Mammary epithelial cell (primary cell): ENCODE measurements at regions not wholly inside any gene's neighbourhood (a gene's known extent, or its start where the extent isn't known, plus 50 kb on each side); places are given as distances from the start of the nearest gene placed in this dataset.

ENCODE experiments used
- EZH2 ChIP-seq: IDR thresholded peaks from 2 replicates; pipeline ENCODE4 v1.6.1; 2012; ENCODE audit warnings: low read length, inconsistent platforms, borderline replicate concordance
- TF ChIP-seq, protein P1 (sequence below), 2 donors: IDR thresholded peaks in 1 of 2; conservative IDR thresholded peaks in 1 of 2; 2 replicates each; pipeline ENCODE4 v1.5.1; 2011 to 2012; ENCODE audit warnings: inconsistent platforms in 2 of 2, low read length in 2 of 2, mild to moderate bottlenecking in 2 of 2, control low read depth in 1 of 2, low read depth in 1 of 2; ENCODE audit not compliant: insufficient read depth in 1 of 2; ENCODE audit errors: extremely low read depth in 1 of 2

DNA sequence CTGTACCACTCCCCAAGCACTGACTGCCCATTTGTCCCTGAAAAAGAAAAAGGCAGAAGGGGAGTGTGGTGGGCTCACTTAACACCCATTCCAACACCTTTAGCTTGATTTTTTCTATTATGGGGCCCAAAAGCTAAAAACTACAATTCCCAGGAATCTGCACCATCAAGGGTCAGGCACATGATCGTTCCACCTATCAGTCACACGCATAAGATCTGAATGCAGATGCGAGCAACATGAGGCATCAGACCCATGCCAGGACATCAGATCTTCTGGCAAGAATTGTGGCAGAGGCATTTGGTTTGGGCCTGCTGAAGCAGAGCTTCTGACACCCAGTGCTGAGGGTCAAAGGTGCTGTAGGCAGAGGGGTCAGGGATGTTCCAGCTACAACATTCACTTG lies 595.9 kb downstream of the BCOR start:
- TF ChIP-seq, protein P1, sequence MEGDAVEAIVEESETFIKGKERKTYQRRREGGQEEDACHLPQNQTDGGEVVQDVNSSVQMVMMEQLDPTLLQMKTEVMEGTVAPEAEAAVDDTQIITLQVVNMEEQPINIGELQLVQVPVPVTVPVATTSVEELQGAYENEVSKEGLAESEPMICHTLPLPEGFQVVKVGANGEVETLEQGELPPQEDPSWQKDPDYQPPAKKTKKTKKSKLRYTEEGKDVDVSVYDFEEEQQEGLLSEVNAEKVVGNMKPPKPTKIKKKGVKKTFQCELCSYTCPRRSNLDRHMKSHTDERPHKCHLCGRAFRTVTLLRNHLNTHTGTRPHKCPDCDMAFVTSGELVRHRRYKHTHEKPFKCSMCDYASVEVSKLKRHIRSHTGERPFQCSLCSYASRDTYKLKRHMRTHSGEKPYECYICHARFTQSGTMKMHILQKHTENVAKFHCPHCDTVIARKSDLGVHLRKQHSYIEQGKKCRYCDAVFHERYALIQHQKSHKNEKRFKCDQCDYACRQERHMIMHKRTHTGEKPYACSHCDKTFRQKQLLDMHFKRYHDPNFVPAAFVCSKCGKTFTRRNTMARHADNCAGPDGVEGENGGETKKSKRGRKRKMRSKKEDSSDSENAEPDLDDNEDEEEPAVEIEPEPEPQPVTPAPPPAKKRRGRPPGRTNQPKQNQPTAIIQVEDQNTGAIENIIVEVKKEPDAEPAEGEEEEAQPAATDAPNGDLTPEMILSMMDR (conservative IDR thresholded peaks at IDR 0.05 in 1 of 2, IDR thresholded peaks at IDR 0.05 in 1 of 2; ENCODE audit: extremely low read depth in 1 of 2, insufficient read depth in 1 of 2, low read depth in 1 of 2, low read length in 2 of 2): no peak
- TF ChIP-seq EZH2: no peak
